Endothelial cell of umbilical vein (primary cell): ENCODE measurements at regions not wholly inside any gene's neighbourhood (a gene's known extent, or its start where the extent isn't known, plus 50 kb on each side); places are given as distances from the start of the nearest gene placed in this dataset.

ENCODE experiments used
- BruUV-seq: library from RNA; stranded (reverse); fragments of 400-500 nt; replicated peaks from 2 replicates; lab custom pipeline; 2021; lab: Mats Ljungman, UMichigan
- CTCF ChIA-PET: fragments of 300-600, 350-600 bp; sonication (Branson Sonifier 250); formaldehyde crosslinking; loops from one replicate; lab custom pipeline; 2021; ENCODE audit warnings: antibody characterized with exemption, inconsistent platforms; lab: Charles Lee
- POLR2A ChIA-PET: fragments of 300-600, 350-600 bp; sonication (Branson Sonifier 250); formaldehyde crosslinking; loops from one replicate; lab custom pipeline; 2021; ENCODE audit warnings: antibody characterized with exemption, inconsistent platforms; lab: Charles Lee
- DNase-seq: peaks from one replicate; pipeline ENCODE4 v3.0.0-alpha.2; 2011; ENCODE audit warnings: low read depth, low spot score
- FAIRE-seq: peaks from 2 replicates; lab custom pipeline; 2011; peaks lifted over from hg19 to GRCh38; lab: Jason Lieb, UNC
- H2AFZ ChIP-seq: 2 replicates; pipeline ENCODE4 v1.6.0; 2012; ENCODE audit warnings: low read depth, low read length, control low read depth, inconsistent platforms
- H3K27ac ChIP-seq: 2 replicates; pipeline ENCODE4 v1.5.1; 2011; ENCODE audit warnings: low read depth, mild to moderate bottlenecking, control low read depth, low read length, moderate library complexity; ENCODE audit not compliant: insufficient read depth
- H3K27me3 ChIP-seq, 2 experiments: 2 replicates each; pipeline versions ENCODE4 v1.6.0 to v1.6.1; 2011; ENCODE audit warnings: low read length in 2 of 2, mixed read lengths in 1 of 2; ENCODE audit not compliant: control insufficient read depth in 2 of 2, insufficient read depth in 2 of 2
- H3K36me3 ChIP-seq, 2 experiments: 2 replicates in 1 of 2; 3 replicates in 1 of 2; pipeline ENCODE4 v1.5.1; 2011; ENCODE audit warnings: low read length in 2 of 2, mild to moderate bottlenecking in 1 of 2, moderate library complexity in 1 of 2; ENCODE audit not compliant: control insufficient read depth in 2 of 2, insufficient read depth in 2 of 2; ENCODE audit errors: extremely low read depth in 1 of 2
- H3K4me1 ChIP-seq: 3 replicates; pipeline ENCODE4 v1.5.1; 2011; ENCODE audit warnings: mild to moderate bottlenecking, low read length; ENCODE audit not compliant: control insufficient read depth, insufficient read depth; ENCODE audit errors: extremely low read depth
- H3K4me2 ChIP-seq: 2 replicates; pipeline ENCODE4 v1.6.1; 2011; ENCODE audit warnings: low read length, control low read depth, mixed read lengths; ENCODE audit not compliant: insufficient read depth
- H3K4me3 ChIP-seq, 3 experiments: fragments of 200-600 bp in 1 of 3; sonication (generic), shearing (Covaris generic) in 1 of 3; replicated peaks in 1 of 3; 2 replicates each; pipeline ENCODE4 v1.5.1; 2011 to 2016; ENCODE audit warnings: control low read depth in 3 of 3, low read length in 3 of 3, mild to moderate bottlenecking in 2 of 3, inconsistent platforms in 1 of 3, low read depth in 1 of 3, moderate library complexity in 1 of 3; ENCODE audit not compliant: insufficient read depth in 1 of 3
- H3K79me2 ChIP-seq: 2 replicates; pipeline ENCODE4 v1.6.0; 2012; ENCODE audit warnings: low read length, inconsistent platforms; ENCODE audit not compliant: control insufficient read depth, insufficient read depth
- H3K9ac ChIP-seq: replicated peaks from 2 replicates; pipeline ENCODE3; 2011; ENCODE audit warnings: low read length, control low read depth; ENCODE audit not compliant: insufficient read depth; ENCODE audit errors: extremely low read depth
- H3K9me1 ChIP-seq: replicated peaks from 3 replicates; pipeline ENCODE4 v1.6.0; 2011; ENCODE audit warnings: mild to moderate bottlenecking, low read length; ENCODE audit not compliant: control insufficient read depth, insufficient read depth; ENCODE audit errors: extremely low read depth
- H3K9me3 ChIP-seq: replicated peaks from 2 replicates; pipeline ENCODE4 v1.5.1; 2012; ENCODE audit warnings: low read length, inconsistent platforms; ENCODE audit not compliant: control insufficient read depth, insufficient read depth
- H4K20me1 ChIP-seq: replicated peaks from 2 replicates; pipeline ENCODE3; 2011; ENCODE audit warnings: mild to moderate bottlenecking, low read length; ENCODE audit not compliant: control insufficient read depth, insufficient read depth; ENCODE audit errors: extremely low read depth
- CTCF ChIP-seq, 2 donors: IDR thresholded peaks; 1 replicate in 1 of 2; 2 replicates in 1 of 2; pipeline ENCODE4 v1.5.1; 2011; ENCODE audit warnings: low read length in 2 of 2, mild to moderate bottlenecking in 2 of 2, moderate library complexity in 2 of 2, control low read depth in 1 of 2, inconsistent platforms in 1 of 2, low read depth in 1 of 2; ENCODE audit not compliant: insufficient read depth in 1 of 2; ENCODE audit errors: extremely low read depth in 1 of 2
- EZH2 ChIP-seq: IDR thresholded peaks from 2 replicates; pipeline ENCODE4 v1.6.1; 2012; ENCODE audit warnings: borderline replicate concordance, low read depth, mild to moderate bottlenecking, moderate library complexity, low read length, inconsistent platforms; ENCODE audit not compliant: severe bottlenecking
- FOS ChIP-seq: IDR thresholded peaks from 2 replicates; pipeline ENCODE4 v1.6.1; 2011; ENCODE audit warnings: mild to moderate bottlenecking, low read length, moderate library complexity, borderline replicate concordance; ENCODE audit not compliant: insufficient read depth
- GATA2 ChIP-seq: IDR thresholded peaks from 2 replicates; pipeline ENCODE4 v1.7.0; 2011; ENCODE audit warnings: low read depth, mild to moderate bottlenecking, moderate library complexity, mixed read lengths, low read length; ENCODE audit not compliant: insufficient read length, insufficient read depth
- JUN ChIP-seq: IDR thresholded peaks from 2 replicates; pipeline ENCODE4 v1.6.1; 2011; ENCODE audit warnings: borderline replicate concordance, low read depth; ENCODE audit not compliant: insufficient read length, insufficient read depth
- MAX ChIP-seq: IDR thresholded peaks from 2 replicates; pipeline ENCODE4 v1.6.1; 2011; ENCODE audit not compliant: insufficient read depth, insufficient read length
- MYC ChIP-seq: IDR thresholded peaks from one replicate; pipeline ENCODE4 v1.6.1; 2011; ENCODE audit warnings: mild to moderate bottlenecking, low read depth, low read length
- POLR2A ChIP-seq: IDR thresholded peaks from 2 replicates; pipeline ENCODE4 v1.6.1; 2012; ENCODE audit warnings: low read depth, mild to moderate bottlenecking, control low read depth, low read length
- POLR2AphosphoS5 ChIP-seq: IDR thresholded peaks from 2 replicates; pipeline ENCODE4 v1.6.1; 2012; ENCODE audit warnings: low read depth, mild to moderate bottlenecking, control low read depth, low read length, moderate library complexity; ENCODE audit not compliant: insufficient read depth
- dilution Hi-C: fragments of 300-500 bp; cut with MboI; formaldehyde crosslinking; loops from one replicate; pipeline ENCODE4 v1.15.0; 2019; ENCODE audit warnings: low sequenced_read_pairs; ENCODE audit not compliant: extremely low pct_ligation_motif_present
- intact Hi-C: fragments of 100-400 bp; cut with micrococcal nuclease; formaldehyde crosslinking; loops from one replicate; pipeline ENCODE4 v1.10.0; 2022

GRCh38 chr2:236369661-236370062 is 105.5 kb upstream of the ASB18 start:
- no peak overlapping the region for H2AFZ ChIP-seq
- H3K4me3 ChIP-seq = no peak overlapping the region
- no peaks in the 10 kb centered on the region for H4K20me1 ChIP-seq
- H3K9ac ChIP-seq = no peak overlapping the region
- POLR2A ChIA-PET = no interaction called here
- no peaks in the 10 kb centered on the region for H3K36me3 ChIP-seq
- TF ChIP-seq MYC = no peak
- TF ChIP-seq POLR2A = no peak
- TF ChIP-seq MAX = no peak
- TF ChIP-seq POLR2AphosphoS5 = no peak
- TF ChIP-seq FOS = no peak
- no peaks in the 10 kb centered on the region for H3K4me1 ChIP-seq
- intact Hi-C loops (no loop called here), dilution Hi-C loops (no loop called here)
- H3K27me3 ChIP-seq = peaks cover 5 to 13% of the 10 kb centered on the region in 2 experiments
- H3K4me2 ChIP-seq = no peak overlapping the region
- BruUV-seq = no TSS peak
- H3K9me3 ChIP-seq = no peaks in the 10 kb centered on the region
- FAIRE-seq (no peak), DNase-seq (no peak)
- H3K9me1 ChIP-seq = no peaks in the 10 kb centered on the region
- CTCF ChIA-PET = no interaction called here
- H3K27ac ChIP-seq = no peak overlapping the region
- no peaks in the 10 kb centered on the region for H3K79me2 ChIP-seq

- no peak for DNase-seq
- Histone ChIP-seq H3K4me2 (no peak overlapping the region), H3K9me1 (no peaks in the 10 kb centered on the region), H3K36me3 (no peaks in the 10 kb centered on the region), H3K79me2 (no peaks in the 10 kb centered on the region), H3K9ac (no peak overlapping the region), H3K9me3 (no peaks in the 10 kb centered on the region), H3K4me1 (no peaks in the 10 kb centered on the region), H3K4me3 (no peak overlapping the region), H4K20me1 (no peaks in the 10 kb centered on the region), H3K27me3 (peaks cover 5 to 11% of the 10 kb centered on the region in 2 experiments), H2AFZ (no peak overlapping the region), H3K27ac (no peak overlapping the region)
- intact Hi-C loops (no loop called here), dilution Hi-C loops (no loop called here)
- no TSS peak for BruUV-seq
- no peak for FAIRE-seq
- CTCF ChIA-PET = no interaction called here
- TF ChIP-seq POLR2A (no peak), EZH2 (no peak), JUN (no peak), CTCF (IDR thresholded peaks at IDR 0.05; ENCODE audit: extremely low read depth in 1 of 2, insufficient read depth in 1 of 2, low read depth in 1 of 2, low read length in 2 of 2) (no peak), FOS (no peak), GATA2 (no peak), MAX (no peak), MYC (no peak), POLR2AphosphoS5 (no peak)
- POLR2A ChIA-PET = no interaction called here
Measured at GRCh38 chr2:236370847-236371409, 106.7 kb upstream of the ASB18 start.
